ENCODE measurements at regions not wholly inside any gene's neighbourhood (a gene's known extent, or its start where the extent isn't known, plus 50 kb on each side); places are given as distances from the start of the nearest gene placed in this dataset.

- H3K4me3 ChIP-seq (ENCODE audit: low read length in 2 of 2) = no peak overlapping the region
- H3K9me3 ChIP-seq (ENCODE audit: control insufficient read depth in 2 of 2, low read length in 2 of 2) = no peaks in the 10 kb centered on the region
- no peak overlapping the region for H3K27ac ChIP-seq (ENCODE audit: low read depth in 2 of 2, low read length in 2 of 2)
- no peaks in the 10 kb centered on the region for H3K27me3 ChIP-seq (ENCODE audit: control insufficient read depth in 2 of 2, insufficient read depth in 2 of 2, low read length in 2 of 2)
- no peak overlapping the region for H3K9ac ChIP-seq (ENCODE audit: low read depth in 1 of 2, low read length in 2 of 2)
- no peaks in the 10 kb centered on the region for H3K36me3 ChIP-seq (ENCODE audit: control insufficient read depth in 2 of 2, insufficient read depth in 2 of 2, low read length in 2 of 2)
- no peaks in the 10 kb centered on the region for H3K4me1 ChIP-seq (ENCODE audit: control insufficient read depth in 2 of 2, insufficient read depth in 2 of 2, low read length in 2 of 2)
Measured at GRCh38 chr2:71895320-71896161, 252.1 kb downstream of the CYP26B1 start.

GRCh38 chr2:71894261-71894660 is 253.4 kb downstream of the CYP26B1 start:
- no peak overlapping the region for H3K4me3 ChIP-seq (ENCODE audit: low read length in 2 of 2)
- no peaks in the 10 kb centered on the region for H3K27me3 ChIP-seq (ENCODE audit: control insufficient read depth in 2 of 2, insufficient read depth in 2 of 2, low read length in 2 of 2)
- H3K27ac ChIP-seq (ENCODE audit: low read depth in 2 of 2, low read length in 2 of 2) = no peak overlapping the region
- H3K9ac ChIP-seq (ENCODE audit: low read depth in 1 of 2, low read length in 2 of 2) = no peak overlapping the region
- no peaks in the 10 kb centered on the region for H3K4me1 ChIP-seq (ENCODE audit: control insufficient read depth in 2 of 2, insufficient read depth in 2 of 2, low read length in 2 of 2)
- H3K36me3 ChIP-seq (ENCODE audit: control insufficient read depth in 2 of 2, insufficient read depth in 2 of 2, low read length in 2 of 2) = no peaks in the 10 kb centered on the region
- no peaks in the 10 kb centered on the region for H3K9me3 ChIP-seq (ENCODE audit: control insufficient read depth in 2 of 2, low read length in 2 of 2)

DNA sequence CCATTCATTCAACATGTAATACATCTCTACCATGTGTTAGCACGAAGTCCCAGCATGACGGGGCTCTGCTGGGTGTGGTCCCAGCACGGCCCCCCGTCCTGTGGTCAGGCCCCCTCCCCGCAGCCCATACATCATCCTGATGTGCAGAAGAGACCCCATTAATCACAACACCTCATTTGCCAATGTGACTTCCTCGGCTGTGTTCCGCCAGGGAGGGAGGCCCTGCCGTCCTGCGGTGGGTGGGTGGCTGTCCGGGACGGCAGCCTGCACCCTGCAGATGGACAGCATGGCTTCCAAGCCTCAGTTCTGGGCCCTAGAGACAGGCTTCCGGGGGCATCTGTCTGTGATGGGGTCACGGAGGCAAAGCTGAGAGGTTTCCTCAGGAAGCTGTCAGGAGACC is 254.0 kb downstream of the CYP26B1 start:
- Histone ChIP-seq H3K4me3 (ENCODE audit: low read length in 2 of 2) (no peak overlapping the region), H3K27me3 (ENCODE audit: control insufficient read depth in 2 of 2, insufficient read depth in 2 of 2, low read length in 2 of 2) (no peaks in the 10 kb centered on the region), H3K36me3 (ENCODE audit: control insufficient read depth in 2 of 2, insufficient read depth in 2 of 2, low read length in 2 of 2) (no peaks in the 10 kb centered on the region), H3K9ac (ENCODE audit: low read depth in 1 of 2, low read length in 2 of 2) (no peak overlapping the region), H3K9me3 (ENCODE audit: control insufficient read depth in 2 of 2, low read length in 2 of 2) (no peaks in the 10 kb centered on the region), H3K4me1 (ENCODE audit: control insufficient read depth in 2 of 2, insufficient read depth in 2 of 2, low read length in 2 of 2) (no peaks in the 10 kb centered on the region), H3K27ac (ENCODE audit: low read depth in 2 of 2, low read length in 2 of 2) (no peak overlapping the region)

- H3K4me3 ChIP-seq (ENCODE audit: low read length in 2 of 2) = no peak overlapping the region
- H3K4me1 ChIP-seq (ENCODE audit: control insufficient read depth in 2 of 2, insufficient read depth in 2 of 2, low read length in 2 of 2) = no peaks in the 10 kb centered on the region
- H3K9ac ChIP-seq (ENCODE audit: low read depth in 1 of 2, low read length in 2 of 2) = no peak overlapping the region
- H3K9me3 ChIP-seq (ENCODE audit: control insufficient read depth in 2 of 2, low read length in 2 of 2) = no peaks in the 10 kb centered on the region
- H3K27me3 ChIP-seq (ENCODE audit: control insufficient read depth in 2 of 2, insufficient read depth in 2 of 2, low read length in 2 of 2) = no peaks in the 10 kb centered on the region
- no peaks in the 10 kb centered on the region for H3K36me3 ChIP-seq (ENCODE audit: control insufficient read depth in 2 of 2, insufficient read depth in 2 of 2, low read length in 2 of 2)
- H3K27ac ChIP-seq (ENCODE audit: low read depth in 2 of 2, low read length in 2 of 2) = no peak overlapping the region
Measured at GRCh38 chr2:71892896-71893295, 254.8 kb downstream of the CYP26B1 start.

DNA sequence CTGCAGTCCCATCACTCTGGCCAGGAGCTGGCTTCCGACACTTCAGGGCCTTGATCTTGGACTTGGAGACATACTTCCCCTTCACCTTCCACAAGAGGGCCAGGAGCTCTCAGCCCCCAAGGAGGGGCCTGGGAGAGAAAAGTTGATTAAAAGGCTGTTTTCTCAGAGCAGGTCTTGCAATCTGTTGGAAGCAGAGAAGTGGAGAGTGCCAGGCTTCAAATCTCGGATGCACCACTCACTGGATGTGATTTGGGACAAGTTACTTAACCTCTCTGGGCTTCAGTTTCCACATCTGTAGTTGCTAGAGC is 255.3 kb downstream of the CYP26B1 start:
- Histone ChIP-seq H3K4me3 (ENCODE audit: low read length in 2 of 2) (no peak overlapping the region), H3K36me3 (ENCODE audit: control insufficient read depth in 2 of 2, insufficient read depth in 2 of 2, low read length in 2 of 2) (no peaks in the 10 kb centered on the region), H3K9ac (ENCODE audit: low read depth in 1 of 2, low read length in 2 of 2) (no peak overlapping the region), H3K9me3 (ENCODE audit: control insufficient read depth in 2 of 2, low read length in 2 of 2) (no peaks in the 10 kb centered on the region), H3K4me1 (ENCODE audit: control insufficient read depth in 2 of 2, insufficient read depth in 2 of 2, low read length in 2 of 2) (no peaks in the 10 kb centered on the region), H3K27me3 (ENCODE audit: control insufficient read depth in 2 of 2, insufficient read depth in 2 of 2, low read length in 2 of 2) (no peaks in the 10 kb centered on the region), H3K27ac (ENCODE audit: low read depth in 2 of 2, low read length in 2 of 2) (no peak overlapping the region)

DNA sequence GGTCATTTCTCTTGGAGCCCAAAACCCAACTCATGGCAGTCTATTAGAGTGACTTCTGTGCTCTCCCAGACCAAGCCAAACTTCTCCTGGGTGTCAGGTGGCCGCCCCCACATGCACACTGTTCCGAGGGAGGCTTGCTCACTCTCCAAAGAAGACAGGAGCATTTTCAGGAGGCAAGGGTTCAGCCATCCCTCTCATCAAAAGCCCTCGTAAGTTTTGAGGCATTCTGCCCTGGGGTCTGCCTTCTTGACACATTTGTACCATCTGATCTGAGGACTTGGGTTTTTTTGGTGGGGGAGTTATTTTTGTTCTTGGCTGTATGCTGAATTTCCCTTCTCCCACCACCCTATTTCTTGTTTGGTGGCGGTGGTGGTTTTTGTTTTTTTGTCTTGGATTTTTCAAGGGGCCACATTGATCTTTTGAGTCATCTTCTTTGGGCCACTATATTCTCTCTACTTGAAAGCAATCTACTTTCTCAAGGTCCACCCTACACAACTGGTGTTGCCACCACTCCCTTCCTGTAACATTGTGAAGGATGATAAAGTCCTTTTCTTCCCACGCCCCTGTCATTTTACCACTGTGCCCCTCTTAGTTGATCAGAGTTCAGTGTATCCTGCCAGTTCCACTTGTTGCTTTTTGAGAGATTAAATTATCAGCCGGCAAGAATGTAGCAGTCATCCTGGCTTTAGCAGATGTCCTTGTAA is 255.8 kb downstream of the CYP26B1 start:
- no peaks in the 10 kb centered on the region for H3K27me3 ChIP-seq (ENCODE audit: control insufficient read depth in 2 of 2, insufficient read depth in 2 of 2, low read length in 2 of 2)
- H3K9ac ChIP-seq (ENCODE audit: low read depth in 1 of 2, low read length in 2 of 2) = no peak overlapping the region
- H3K27ac ChIP-seq (ENCODE audit: low read depth in 2 of 2, low read length in 2 of 2) = no peak overlapping the region

DNA sequence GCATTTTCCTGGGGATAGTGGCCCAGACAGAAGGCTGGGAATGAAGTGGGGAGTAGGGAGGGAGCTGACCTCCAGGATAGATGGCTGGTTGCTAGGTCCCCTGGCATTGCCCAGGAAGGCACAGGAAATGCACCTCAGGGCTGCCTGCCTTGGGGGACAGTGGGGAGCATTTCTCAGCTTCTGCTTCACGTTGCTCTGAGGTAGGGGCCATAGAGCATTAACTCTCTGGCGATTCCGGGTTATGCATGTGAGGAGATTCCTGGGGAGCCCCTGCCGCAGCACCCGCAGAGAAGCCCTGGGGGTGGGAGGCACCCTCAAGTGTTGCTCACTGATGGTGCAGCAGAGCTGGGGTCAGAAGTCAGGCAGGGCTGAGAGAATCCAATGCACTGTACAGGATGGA is 256.5 kb downstream of the CYP26B1 start:
- no peak overlapping the region for H3K4me3 ChIP-seq (ENCODE audit: low read length in 2 of 2)
- H3K9ac ChIP-seq (ENCODE audit: low read depth in 1 of 2, low read length in 2 of 2) = no peak overlapping the region
- no peak overlapping the region for H3K27ac ChIP-seq (ENCODE audit: low read depth in 2 of 2, low read length in 2 of 2)
- H3K36me3 ChIP-seq (ENCODE audit: control insufficient read depth in 2 of 2, insufficient read depth in 2 of 2, low read length in 2 of 2) = no peaks in the 10 kb centered on the region
- H3K4me1 ChIP-seq (ENCODE audit: control insufficient read depth in 2 of 2, insufficient read depth in 2 of 2, low read length in 2 of 2) = no peaks in the 10 kb centered on the region
- no peaks in the 10 kb centered on the region for H3K9me3 ChIP-seq (ENCODE audit: control insufficient read depth in 2 of 2, low read length in 2 of 2)
- no peaks in the 10 kb centered on the region for H3K27me3 ChIP-seq (ENCODE audit: control insufficient read depth in 2 of 2, insufficient read depth in 2 of 2, low read length in 2 of 2)

More for the DNA sequence above, 255.8 kb downstream of the CYP26B1 start:
- Histone ChIP-seq H3K4me1 (ENCODE audit: control insufficient read depth in 2 of 2, insufficient read depth in 2 of 2, low read length in 2 of 2) (no peaks in the 10 kb centered on the region), H3K4me3 (ENCODE audit: low read length in 2 of 2) (no peak overlapping the region), H3K9me3 (ENCODE audit: control insufficient read depth in 2 of 2, low read length in 2 of 2) (no peaks in the 10 kb centered on the region), H3K36me3 (ENCODE audit: control insufficient read depth in 2 of 2, insufficient read depth in 2 of 2, low read length in 2 of 2) (no peaks in the 10 kb centered on the region)

DNA sequence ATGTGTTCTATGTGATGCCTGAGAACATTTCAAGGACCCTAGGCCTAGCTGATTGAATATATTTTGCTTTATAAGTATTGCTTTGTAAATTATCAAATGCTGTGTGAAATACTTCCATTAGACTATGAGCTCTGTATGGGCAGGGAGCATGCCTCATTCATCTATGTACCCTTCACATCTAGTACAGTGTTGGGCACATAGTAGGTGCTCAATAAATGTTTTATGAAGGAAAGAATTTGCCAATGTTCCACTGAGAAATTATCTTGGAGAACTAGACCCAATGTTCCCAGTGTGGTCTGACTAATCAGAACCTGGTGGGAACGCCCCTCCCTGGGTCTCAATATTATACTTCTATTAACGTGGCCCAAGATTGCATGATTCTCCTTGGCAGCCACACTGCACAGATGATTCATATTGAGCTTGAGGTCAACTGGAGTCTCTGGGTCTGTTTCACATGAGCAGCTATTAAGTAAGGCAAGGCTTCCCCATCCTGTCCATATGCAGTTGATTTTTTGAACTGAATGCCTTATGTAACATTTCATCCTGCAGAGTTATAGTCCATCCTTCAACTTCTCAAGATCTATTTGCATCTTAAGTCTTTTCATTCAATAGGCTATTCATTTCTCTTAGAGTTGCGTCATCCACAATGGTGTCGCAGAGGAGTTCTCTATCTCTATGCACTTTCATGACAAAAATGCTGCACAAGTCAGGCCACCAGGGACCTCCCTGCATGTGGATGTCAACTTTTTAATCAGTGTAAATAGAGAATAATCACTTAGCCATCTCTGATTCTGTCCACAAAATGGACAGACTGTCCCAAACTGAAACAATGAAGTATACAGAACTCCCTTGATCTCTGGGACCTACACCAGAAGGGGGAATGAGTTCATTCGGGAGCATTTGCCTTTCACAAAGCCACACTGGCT is 257.6 kb downstream of the CYP26B1 start:
- Histone ChIP-seq H3K9ac (ENCODE audit: low read depth in 1 of 2, low read length in 2 of 2) (no peak overlapping the region), H3K9me3 (ENCODE audit: control insufficient read depth in 2 of 2, low read length in 2 of 2) (no peaks in the 10 kb centered on the region), H3K27me3 (ENCODE audit: control insufficient read depth in 2 of 2, insufficient read depth in 2 of 2, low read length in 2 of 2) (no peaks in the 10 kb centered on the region)

DNA sequence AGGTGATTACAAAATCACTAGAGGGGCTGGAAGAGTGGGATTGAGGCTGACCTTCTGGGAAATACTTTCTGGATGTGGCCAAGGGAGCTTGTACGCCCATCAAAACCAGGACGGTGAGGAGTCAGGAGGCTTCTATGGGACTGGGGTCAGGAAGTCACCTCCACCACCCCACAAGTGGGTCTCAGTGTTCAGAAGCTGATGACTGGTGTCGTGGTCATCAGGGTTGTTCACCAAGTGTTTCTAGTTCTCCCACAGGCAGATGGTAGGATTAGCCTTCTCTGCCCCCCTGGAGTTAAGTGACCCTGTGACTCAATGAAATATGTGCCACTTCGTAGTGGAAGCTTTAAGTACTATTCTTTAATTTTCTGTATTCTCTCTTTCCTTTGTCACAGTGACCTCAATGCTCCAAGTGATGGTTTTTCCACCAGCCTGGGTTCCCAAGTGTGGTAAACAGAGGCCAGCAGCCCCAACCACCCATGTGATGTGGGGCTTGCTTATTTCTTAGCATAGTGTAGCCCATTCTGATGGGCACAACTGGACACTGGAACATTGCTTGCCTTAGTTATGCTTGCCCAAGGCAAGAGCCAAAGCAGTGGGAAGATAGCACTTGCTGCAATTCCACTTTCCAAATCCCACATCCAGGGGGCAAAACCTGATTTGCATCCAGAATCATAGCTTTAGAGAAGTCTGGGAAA is 258.8 kb downstream of the CYP26B1 start:
- Histone ChIP-seq H3K9ac (ENCODE audit: low read depth in 1 of 2, low read length in 2 of 2) (no peak overlapping the region), H3K27ac (ENCODE audit: low read depth in 2 of 2, low read length in 2 of 2) (no peak overlapping the region), H3K27me3 (ENCODE audit: control insufficient read depth in 2 of 2, insufficient read depth in 2 of 2, low read length in 2 of 2) (no peaks in the 10 kb centered on the region), H3K36me3 (ENCODE audit: control insufficient read depth in 2 of 2, insufficient read depth in 2 of 2, low read length in 2 of 2) (no peaks in the 10 kb centered on the region), H3K9me3 (ENCODE audit: control insufficient read depth in 2 of 2, low read length in 2 of 2) (no peaks in the 10 kb centered on the region), H3K4me1 (ENCODE audit: control insufficient read depth in 2 of 2, insufficient read depth in 2 of 2, low read length in 2 of 2) (no peaks in the 10 kb centered on the region), H3K4me3 (ENCODE audit: low read length in 2 of 2) (no peak overlapping the region)

More for the DNA sequence above, 257.6 kb downstream of the CYP26B1 start:
- Histone ChIP-seq H3K4me3 (ENCODE audit: low read length in 2 of 2) (no peak overlapping the region), H3K36me3 (ENCODE audit: control insufficient read depth in 2 of 2, insufficient read depth in 2 of 2, low read length in 2 of 2) (no peaks in the 10 kb centered on the region), H3K27ac (ENCODE audit: low read depth in 2 of 2, low read length in 2 of 2) (no peak overlapping the region), H3K4me1 (ENCODE audit: control insufficient read depth in 2 of 2, insufficient read depth in 2 of 2, low read length in 2 of 2) (no peaks in the 10 kb centered on the region)

Measured in mucosa of rectum (tissue), 2 donors.